ENCODE measurements at regions not wholly inside any gene's neighbourhood (a gene's known extent, or its start where the extent isn't known, plus 50 kb on each side); places are given as distances from the start of the nearest gene placed in this dataset.

DNA sequence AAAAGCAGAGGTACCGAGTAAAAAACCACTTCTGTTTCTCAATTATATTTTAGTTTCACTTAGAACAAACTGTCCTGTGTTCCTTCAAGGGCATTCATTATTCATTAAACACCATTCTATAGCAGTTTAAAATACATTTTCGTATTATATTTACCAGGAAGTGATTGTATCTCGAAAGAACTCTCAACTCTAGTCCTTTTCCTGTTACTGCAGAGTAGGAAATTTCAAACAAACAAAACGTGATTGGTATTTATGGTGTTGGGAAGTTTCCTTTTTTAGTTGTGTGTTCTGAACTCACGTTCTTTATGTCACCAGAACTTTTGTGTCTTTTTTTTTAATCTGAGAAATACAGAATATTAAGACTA, 139.5 kb upstream of the BTBD3 start:
- DNase-seq (ENCODE audit: low read depth in 2 of 3, low spot score in 2 of 3) = no peak

DNA sequence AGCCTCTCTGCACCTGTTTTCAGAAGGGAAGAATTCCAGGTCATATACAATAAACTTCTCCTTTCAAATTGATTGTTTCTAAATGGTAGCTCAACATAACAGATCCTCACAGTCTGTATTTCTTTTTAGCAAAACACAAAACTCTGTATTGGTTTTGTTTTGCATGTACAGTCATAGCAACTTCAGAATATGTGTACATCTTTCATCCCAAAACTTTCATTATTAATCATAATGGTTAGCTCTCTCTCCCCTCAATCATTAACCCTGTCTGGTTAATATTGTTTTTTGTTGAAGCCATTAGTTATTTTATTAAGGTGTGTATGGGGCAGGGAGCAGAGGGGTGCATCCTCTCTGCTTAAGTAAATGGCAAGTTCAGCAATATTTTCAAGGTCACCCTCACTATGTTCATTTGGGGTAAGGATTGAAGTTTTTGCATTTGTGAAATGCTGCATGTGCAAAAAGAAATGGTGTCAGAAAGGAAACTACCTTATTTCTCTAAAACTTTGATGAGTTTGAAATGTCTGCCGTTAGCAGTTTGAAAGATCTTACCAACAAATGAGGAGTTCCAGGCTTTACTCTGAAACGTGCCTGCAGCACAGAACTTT, 136.8 kb upstream of the BTBD3 start:
- DNase-seq (ENCODE audit: low read depth in 2 of 3, low spot score in 2 of 3) = no peak

DNA sequence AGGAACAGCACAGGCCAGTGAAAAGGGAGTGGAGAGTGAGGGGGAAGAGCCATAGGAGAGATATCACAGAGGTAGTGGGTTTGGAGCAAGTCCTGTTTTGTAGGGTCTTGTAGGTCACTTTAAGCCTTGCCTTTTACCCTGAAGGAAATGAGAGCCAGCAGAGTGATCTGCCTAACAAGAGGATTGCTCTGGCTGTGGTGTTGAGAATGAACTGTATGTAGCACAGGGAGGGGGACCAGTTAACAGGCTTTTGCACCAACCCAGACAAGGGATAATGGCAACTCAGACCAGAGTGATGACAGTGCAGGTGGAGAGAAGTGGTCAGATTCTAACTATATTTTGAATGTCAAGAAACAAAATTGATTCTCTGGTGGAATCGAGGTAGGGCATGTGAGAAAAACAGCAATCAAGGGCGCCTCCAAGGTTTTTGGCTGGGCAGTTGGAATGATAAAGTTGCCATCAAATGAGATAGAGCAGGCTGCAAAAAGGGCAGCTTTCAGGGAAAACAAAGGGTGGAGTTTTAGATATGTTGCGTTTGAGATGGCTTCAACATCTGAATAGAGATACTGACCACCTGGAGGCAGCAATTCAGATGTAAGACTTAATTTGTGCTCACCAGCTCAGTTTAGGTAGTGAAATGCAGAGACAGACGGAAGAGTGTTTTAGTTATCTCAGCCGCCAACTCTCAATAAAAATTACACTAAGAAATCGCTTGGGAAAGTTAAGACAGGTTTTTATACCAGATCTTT, 134.4 kb upstream of the BTBD3 start:
- DNase-seq (ENCODE audit: low read depth in 2 of 3, low spot score in 2 of 3) = no peak

DNA sequence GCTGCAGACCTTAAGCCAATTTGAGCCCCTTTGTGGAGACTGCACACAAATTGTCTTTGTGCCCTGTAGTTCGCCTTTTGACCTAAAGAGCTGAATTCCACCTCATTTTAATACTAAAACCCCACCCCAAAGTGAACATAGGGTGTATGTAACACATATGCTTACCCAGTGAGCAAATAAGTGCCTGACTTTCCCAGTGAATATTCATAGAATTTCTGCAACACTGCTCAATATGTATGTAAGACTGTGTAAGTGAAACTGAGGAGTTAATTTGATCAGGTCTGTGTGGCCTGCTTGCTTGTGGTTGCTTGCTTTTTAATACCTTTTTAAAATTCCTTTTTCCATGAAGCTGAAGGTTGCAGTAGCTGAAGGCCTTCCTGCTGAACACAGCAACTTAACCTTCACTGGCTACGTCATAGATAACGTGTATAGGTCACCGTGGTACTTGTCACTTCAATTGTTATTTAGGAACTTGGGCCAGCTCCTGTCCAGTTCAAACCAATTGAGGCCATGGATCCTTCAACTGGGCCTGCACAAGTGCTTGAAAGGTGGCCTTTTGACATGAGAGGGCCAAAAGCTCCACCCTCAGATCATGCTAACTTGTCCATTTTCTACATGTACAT, 131.7 kb upstream of the BTBD3 start:
- no peak for DNase-seq (ENCODE audit: low read depth in 2 of 3, low spot score in 2 of 3)

DNA sequence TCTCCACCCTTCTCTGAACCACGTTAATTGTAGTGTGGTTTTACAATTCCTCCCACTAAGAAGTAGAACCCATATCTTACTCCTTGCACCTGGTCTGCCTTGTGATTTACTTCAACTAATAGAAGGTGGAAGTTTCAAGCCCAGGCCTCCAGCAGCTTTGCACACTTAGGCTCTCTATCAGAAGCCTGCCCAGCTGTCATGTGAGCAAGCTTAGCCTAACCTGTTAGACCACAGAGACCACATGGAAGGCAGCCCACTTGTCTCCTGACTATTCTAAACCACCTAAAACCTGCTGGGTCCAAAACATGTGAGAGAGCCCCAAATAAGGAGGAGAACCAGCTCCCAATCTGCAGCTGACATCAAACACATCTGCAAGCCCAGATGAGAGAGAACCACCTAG, 127.6 kb upstream of the BTBD3 start:
- DNase-seq (ENCODE audit: low read depth in 2 of 3, low spot score in 2 of 3) = peak in 2 of 3 donors; percentile 24 to 74

DNA sequence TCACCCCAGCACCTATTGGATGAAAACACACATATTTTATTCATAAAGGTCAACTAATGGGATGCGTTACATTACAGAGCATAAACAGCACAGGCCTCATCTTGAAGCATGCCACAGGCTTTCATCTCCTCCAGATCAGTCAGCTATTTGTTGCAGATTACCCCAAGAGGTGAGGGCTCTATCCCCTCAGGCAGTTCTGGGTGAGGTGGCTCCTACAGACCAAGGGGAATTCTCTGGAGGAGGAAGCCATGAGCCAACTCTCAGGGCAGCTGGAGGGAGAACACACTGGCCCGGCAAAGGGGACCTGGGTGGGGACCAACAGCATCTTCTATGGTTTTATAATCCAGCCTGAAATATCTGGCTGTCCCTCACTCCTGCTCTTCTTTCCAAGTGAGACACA, 126.4 kb upstream of the BTBD3 start:
- DNase-seq (ENCODE audit: low read depth in 2 of 3, low spot score in 2 of 3) = no peak

DNA sequence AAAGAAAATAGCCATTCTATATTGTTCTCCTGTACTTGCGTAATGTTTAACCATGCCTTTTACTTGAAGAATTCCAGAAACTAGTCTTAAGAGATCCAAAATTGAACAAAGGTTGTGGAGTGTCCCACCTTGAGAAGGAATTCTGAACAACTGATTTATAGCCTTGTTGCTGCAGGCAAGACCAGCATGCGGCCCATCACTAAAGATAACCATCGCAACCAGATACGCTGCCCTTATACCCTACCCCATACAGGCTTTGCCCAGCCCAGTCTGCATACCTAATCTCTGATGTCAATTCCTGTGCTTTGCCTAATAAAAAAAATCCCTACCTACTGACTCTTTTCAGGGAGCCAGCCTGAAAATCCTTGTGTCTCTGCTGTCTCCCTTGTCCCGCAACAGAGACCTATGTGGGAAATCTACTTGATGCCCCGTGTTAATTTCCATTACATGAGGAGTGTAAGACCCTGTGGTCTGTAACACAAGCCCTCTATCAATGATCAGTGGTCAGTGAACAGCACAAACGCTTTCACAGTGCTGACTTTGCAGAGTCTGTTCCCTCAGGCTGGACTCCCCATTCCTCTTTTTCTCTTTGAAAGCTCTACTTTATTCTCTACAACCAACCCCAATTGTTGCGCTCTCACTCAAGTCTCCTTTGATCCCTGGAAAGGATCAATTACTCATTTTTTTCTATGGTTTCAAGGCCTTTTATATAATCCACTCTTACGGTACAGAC, 125.7 kb upstream of the BTBD3 start:
- DNase-seq (ENCODE audit: low read depth in 2 of 3, low spot score in 2 of 3) = no peak

DNA sequence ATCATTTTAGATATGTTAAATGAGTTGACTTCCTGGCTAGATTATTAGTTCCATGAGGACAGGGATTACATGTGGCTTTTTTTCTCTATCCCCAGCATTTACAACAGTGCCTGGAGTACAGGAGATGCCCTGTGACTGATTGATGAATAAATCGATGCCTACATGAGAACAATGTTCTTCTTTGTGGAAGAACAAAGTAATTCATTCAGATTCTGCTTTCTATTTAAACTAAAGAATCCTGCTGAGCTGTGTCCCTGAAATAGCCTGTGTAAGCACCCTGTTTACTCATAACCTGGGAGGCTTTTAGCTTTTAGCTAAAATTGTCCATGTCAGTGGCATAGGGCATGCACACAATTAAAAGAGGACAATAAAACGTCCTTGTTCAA, 125.1 kb upstream of the BTBD3 start:
- DNase-seq (ENCODE audit: low read depth in 2 of 3, low spot score in 2 of 3) = no peak

DNA sequence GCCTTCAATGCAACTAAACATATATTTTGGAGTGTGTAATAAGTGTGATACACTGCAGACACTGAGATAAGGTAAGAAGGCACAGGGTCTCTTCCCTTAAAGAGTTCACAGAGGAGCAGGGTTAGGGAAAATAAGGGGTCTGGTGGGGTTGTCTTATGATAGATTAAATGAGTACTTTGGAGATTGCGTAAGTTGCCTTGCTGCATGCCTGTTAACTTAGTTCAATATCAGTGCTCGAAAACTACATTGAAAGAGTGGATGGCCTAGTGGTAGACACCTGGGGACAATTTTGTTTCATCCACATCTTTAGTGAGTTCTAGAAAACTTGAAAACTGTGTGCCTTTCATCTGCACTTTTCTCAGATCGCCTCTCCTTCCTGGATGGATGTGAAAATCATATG, 123.2 kb upstream of the BTBD3 start:
- no peak for DNase-seq (ENCODE audit: low read depth in 2 of 3, low spot score in 2 of 3)

DNA sequence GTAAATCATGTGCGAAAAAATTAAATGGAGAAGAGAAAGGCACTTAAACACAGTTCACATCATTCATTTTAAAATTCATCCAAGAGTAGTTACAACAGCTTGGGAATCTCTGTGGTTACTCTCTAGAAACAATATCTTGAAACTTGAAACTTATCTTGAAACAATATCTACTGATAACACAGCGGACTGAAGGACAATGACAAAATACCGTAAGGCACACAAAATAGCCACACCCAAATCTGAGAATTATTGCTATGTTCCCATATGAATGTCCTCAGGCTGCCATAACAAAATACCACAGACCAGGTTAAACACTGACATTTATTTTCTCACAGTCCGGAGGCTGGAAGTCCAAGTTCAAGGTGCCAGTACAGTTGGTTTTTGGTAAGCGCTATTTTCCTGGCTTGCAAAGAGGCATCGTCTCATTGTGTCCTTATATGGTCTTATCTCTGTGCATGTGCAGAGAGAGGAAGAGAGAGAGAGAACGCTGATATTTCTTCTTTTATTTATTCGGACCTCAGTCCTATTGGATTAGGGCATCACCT, 122.5 kb upstream of the BTBD3 start:
- no peak for DNase-seq (ENCODE audit: low read depth in 2 of 3, low spot score in 2 of 3)

DNA sequence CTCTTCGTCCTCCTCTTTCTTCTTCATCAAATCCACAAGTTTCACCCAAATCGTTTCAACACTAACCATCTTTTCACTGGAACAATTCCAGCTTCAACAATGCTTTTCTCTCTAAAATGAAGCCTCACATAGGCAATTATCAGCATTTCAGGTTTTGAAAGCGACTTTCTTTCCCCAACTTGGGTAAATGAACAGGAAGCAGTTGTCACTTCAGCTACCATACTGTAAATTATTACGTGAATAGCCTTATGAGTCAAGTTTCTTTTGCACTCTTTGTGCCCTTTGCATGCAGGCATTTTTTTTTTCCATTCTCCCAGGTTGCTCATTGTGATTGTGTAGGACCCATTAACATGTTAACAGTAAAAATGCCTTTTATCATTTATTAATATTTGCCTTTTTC, 121.7 kb upstream of the BTBD3 start:
- peak in 2 of 3 donors; percentile 35 to 75 for DNase-seq (ENCODE audit: low read depth in 2 of 3, low spot score in 2 of 3)

DNA sequence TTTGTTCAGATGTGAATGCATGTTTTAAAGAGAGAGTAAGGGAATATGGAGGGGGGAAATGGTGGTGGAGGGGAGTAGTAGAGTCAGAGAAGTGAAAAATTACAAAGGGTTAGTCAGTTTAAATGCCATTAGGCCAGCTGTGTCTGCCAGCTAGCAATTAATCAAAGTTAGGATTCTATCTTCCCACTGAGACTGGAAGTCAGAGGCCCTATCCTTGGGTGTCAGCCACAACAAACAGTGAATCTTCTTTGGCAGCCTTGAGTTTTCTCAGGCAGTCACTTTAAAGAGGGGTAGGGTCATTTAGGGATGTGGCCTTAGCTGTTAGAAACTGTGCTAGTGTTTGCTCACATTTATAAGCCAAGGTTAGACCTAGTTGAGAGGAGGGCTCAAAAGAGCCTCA, 120.5 kb upstream of the BTBD3 start:
- no peak for DNase-seq (ENCODE audit: low read depth in 2 of 3, low spot score in 2 of 3)

DNA sequence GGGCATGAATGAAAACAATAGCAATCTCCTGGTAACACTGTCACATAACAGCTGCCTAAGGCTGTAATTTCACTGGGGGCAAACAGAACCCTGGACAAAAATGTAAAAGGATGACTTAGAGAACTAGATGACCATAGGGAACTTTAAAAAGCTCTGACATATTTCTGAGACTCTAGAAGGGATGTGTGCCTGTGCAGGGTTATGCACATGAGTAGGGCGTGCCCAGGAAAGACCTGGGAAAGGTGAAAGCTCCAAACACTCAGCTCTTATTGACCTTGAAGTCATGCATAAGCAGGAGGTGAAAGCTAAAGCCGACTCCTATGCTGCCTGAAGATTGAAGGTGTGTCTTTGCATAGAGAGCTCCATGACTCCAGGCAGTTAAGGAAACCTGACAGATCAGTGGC, 118.4 kb upstream of the BTBD3 start:
- DNase-seq (ENCODE audit: low read depth in 2 of 3, low spot score in 2 of 3) = no peak

DNA sequence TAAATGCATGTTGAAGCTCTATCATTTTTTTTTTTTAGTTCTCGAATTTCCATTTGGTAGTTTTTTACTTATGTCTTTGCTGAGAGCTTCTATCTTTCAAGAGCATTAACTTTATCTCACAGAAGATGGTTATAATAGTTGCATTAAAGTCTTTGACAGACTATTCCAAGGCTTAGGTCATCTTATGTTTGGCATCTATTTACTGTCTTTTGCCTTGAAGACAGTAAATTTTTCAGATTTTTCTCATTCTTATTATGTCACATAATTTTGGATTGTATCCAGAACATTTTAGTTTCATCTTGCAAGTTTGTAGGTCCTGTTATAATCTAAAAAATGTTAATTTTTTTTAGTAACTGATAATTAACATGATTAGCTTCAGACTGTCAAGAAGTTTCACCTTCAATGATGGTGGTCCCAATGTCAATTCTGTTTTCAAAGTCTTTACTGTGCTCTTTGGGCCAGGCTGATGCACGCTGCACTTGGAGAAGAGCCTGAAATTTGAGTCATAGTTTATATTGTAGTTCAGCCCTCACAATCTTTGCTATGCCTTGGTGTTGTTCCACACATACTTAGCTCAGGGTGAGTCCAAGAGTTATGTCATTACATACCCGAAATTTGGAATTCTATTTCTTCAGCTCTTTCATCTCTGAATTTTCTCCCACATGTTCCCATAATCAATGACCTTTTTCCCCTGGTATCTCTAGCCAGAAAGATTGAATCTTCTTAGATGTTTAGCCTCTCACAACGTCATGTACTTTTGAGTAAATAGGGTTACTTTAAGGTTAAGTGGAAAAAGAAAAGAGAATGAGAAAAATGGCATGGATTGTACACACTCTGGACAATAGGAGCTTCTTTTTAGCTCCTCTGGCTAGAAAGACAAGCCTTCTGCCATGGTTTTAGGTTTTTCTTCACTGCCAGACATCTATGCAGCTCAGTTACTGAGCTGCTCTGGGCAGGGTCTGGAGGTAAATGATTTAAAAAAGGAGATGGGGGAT, 110.3 kb upstream of the BTBD3 start:
- no peak for DNase-seq (ENCODE audit: low read depth in 2 of 3, low spot score in 2 of 3)

DNA sequence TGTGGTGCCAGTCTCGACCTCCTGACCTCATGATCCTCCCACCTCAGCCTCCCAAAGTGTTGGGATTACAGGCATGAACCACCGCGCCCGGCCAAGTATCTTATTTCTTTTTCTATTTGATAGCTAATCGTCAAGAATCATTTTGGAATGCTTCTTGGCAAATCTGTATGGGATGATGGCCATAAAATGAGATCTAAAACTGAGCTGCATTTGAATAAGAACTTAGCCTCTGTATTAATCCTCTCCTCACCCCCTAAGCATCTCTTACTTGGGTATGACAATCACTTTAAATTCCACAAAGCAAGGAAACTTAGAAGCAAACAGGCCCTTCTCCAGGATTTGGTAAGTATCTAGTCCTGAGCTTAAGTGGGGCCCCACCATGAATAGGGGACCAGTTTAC, 108.9 kb upstream of the BTBD3 start:
- DNase-seq (ENCODE audit: low read depth in 2 of 3, low spot score in 2 of 3) = no peak

DNA sequence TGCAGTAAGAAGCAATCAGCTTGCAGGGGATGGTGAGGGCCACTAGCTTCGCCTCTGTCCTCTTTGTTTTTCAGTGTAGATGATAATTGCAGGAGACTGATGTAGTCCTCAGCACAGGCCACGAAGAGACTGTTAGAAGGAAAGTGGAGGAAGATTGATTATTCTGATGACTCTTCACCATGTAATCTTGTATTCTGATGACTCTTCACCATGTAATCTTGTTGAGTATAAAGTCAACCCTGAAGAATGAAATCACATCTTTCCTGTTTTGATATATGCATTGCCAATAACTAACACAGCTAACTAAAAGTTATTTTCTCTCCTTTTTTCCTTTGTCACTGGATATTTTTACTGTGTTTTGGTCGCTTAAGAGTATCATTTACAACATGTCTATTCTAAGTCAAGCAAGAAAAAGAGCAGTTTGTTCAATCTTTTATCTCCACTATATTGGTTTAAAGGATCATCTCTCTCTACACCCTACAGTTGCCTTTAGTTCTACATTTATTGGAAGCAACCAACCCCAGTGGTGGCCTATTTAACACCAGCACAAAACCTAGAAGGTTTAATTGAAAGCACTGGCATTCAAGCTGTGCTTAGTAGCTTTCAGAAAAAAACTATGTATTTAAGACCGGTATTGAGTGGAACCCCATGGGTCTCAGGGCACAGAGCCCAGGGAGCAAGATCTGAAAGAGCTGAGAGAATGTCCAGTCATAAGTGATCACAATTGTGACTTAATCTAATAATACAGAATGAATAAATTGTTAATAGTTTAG, 107.2 kb upstream of the BTBD3 start:
- no peak for DNase-seq (ENCODE audit: low read depth in 2 of 3, low spot score in 2 of 3)

DNA sequence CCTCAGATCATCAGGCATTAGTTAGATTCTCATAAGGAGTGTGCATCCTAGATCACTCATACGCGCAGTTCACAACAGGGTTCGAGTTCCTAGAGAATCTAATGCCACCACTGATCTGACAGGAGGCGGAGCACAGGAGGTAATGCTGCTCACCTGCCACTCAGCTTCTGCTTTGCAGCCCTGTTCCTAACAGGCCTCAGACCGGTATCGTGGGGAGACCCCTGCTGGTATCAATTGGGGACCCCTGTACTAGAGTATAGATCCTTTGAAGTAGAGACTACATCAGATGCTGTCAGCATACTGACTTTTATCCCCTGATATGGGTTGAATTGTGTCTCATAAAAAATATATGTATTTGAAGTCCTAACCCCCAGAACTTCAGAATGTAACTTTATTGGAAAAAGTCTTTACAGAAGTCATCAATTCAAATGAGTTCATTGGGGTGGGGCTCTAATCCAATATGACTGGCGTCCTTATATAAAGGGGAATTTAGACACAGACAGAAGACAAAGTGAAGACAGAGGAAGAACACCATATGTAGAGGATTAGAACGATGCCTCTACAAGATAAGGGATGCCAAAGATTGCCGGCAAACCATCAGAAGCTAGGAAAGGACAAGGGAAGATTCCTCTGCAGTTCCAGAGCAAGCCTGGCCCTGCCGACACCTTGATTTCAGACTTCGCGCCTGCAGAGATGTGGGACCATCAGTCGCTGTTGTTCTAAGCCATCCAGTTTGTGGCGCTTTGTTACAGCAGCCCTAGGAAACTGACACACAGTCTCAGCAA, 104.4 kb upstream of the BTBD3 start:
- no peak for DNase-seq (ENCODE audit: low read depth in 2 of 3, low spot score in 2 of 3)

DNA sequence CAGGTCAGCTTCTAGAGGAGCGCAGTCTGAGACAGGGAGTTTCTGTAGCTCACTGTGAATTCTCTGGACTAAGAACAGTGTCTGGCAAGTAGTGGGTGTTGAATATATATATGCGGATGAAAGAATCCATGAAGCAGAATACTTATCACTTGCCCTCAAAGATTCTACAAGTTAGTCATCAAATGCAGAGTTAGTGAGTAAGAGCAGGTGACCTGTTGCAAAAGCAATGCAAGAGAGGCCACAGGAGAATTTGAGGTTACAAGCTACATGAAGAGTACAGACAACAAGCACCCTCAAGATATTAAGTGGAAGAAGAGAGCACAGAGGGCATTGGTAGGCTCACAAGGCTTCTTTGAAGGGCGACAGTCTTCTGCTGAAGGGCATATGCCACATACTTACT, 103.4 kb upstream of the BTBD3 start:
- DNase-seq (ENCODE audit: low read depth in 2 of 3, low spot score in 2 of 3) = no peak

DNA sequence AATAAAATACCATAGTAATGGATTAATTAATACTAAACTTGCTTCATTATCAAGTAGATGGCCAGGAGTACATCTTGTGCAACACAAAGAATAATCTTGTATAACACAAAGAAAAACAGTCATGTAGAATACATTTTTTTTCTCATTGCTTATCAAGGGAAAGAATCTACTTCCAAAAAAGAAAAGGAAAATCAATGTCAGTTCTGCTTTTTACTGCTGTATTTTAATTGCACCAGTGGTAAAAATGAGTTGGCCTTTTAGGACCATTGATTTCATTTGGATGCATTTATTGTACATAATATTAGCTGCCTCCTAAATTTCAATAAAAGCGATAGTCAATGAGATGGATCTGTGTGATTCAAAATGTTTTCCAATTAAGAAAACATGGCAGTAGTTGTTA, 96.9 kb upstream of the BTBD3 start:
- DNase-seq (ENCODE audit: low read depth in 2 of 3, low spot score in 2 of 3) = peak in 2 of 3 donors; percentile 3 to 9

Measured in hematopoietic multipotent progenitor cell (in vitro differentiated cells).